Stimulated activated effector memory CD8-positive, alpha-beta T cell treated with anti-CD3 and anti-CD28 coated beads, Interleukin-12 subunit alpha, Interleukin-12 subunit beta, amount 100 ng/mL, for 72 hours (primary cell): ENCODE measurements at regions not wholly inside any gene's neighbourhood (a gene's known extent, or its start where the extent isn't known, plus 50 kb on each side); places are given as distances from the start of the nearest gene placed in this dataset.

Source experiments
- ATAC-seq: fragments of 150-1000 bp; cut with Tn5 transposase; 2 replicates; pipeline ENCODE4 v1.10.0; 2021
- DNase-seq, 2 donors: peaks; one replicate each; pipeline ENCODE4 v3.0.0; 2021 to 2022; ENCODE audit warnings: low spot score in 2 of 2
- H3K27ac Mint-ChIP-seq: one replicate; pipeline ENCODE4 v1.8.0; 2022; ENCODE audit warnings: mild to moderate bottlenecking, mixed read lengths
- H3K36me3 Mint-ChIP-seq: one replicate; pipeline ENCODE4 v1.8.0; 2022; ENCODE audit warnings: mild to moderate bottlenecking, mixed read lengths
- H3K4me1 Mint-ChIP-seq: one replicate; pipeline ENCODE4 v1.8.0; 2022; ENCODE audit warnings: mixed read lengths
- H3K4me3 Mint-ChIP-seq: one replicate; pipeline ENCODE4 v1.8.0; 2022; ENCODE audit warnings: mild to moderate bottlenecking, mixed read lengths
- H3K9me3 Mint-ChIP-seq: one replicate; pipeline ENCODE4 v1.8.0; 2022; ENCODE audit warnings: mixed read lengths

DNA sequence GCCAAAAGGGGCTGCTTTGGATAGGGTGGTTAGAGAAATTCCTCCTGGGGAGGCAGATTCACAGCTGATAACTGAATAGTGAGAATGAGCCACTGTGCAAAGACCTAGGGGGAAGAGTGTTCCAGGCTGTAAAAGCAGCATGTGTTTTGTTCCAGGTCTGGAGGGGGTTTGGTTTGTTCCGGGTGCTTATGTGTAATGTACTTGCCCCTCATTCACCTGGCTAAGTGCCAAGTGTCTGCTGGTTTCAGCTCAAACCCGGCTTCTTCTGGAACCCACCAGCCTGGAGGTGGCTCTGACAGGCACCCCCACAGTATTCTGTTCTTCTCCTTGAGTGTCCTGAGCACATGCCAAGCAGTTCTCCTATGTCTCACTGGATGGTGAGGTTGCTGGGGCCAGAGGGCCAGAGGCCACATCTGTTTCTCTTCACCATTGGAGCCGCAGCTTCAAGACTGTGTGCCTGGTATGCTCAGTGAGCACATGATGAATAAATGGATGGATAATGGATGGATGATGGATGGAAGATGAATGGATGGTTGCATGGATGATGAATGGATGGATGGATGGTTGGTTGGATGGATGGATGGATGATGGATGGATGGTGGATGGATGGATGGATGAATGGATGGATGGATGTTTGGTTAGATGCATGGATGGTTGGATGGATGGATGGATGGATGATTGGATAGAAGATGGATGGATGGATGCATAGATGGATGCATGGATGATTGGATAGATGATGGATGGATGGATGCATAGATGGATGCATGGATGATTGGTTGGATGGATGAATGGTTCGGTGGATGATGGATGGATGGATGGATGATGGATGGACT is 227.6 kb downstream of the BMP7 start:
- no peaks in the 10 kb centered on the region for H3K9me3 Mint-ChIP-seq
- no peaks in the 10 kb centered on the region for H3K36me3 Mint-ChIP-seq
- H3K4me1 Mint-ChIP-seq: no peaks in the 10 kb centered on the region
- H3K4me3 Mint-ChIP-seq: no peak overlapping the region
- no peak for ATAC-seq
- no peak for DNase-seq
- H3K27ac Mint-ChIP-seq: no peak overlapping the region

DNA sequence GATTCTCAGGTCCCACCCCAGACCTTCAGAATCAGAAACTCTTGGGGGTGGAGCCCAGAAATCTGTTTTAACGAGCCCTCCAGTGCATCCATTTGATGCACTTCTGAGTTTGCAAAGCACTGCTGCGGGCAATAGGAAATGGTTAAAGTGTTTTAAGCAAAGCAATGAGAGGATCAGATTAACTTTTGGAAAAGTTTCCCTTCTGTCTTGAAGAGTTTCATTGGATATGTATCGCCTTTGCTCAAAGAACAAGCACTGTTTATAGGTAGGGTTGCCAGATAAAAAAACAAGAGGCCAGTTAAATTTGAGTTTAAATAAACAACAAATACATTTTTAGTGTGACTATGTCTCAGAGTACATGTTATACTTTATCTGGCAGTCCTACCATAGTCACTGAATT is 226.0 kb downstream of the BMP7 start:
- DNase-seq (no peak), ATAC-seq (no peak)
- Mint-ChIP-seq H3K4me1 (no peaks in the 10 kb centered on the region), H3K36me3 (no peaks in the 10 kb centered on the region), H3K4me3 (no peak overlapping the region), H3K27ac (no peak overlapping the region), H3K9me3 (no peaks in the 10 kb centered on the region)

DNA sequence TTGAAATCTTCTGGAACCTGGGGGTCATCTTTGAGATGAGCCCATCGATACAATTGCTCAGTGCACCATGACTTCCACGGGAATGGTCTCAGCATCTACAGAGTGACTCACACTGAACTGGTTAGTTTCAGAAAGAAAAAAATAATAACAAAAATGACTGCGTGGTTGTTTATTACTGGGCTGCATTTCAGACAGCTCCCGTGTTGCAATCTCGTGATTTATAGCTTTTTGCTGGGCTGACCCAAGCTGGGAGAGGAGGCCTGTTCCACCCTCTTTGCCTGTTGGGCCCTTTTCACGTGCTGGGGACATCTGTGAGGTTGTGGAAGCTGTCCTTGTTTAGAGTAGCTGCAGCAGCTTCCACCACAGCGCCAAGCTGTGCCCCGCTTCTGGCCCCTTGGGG is 225.5 kb downstream of the BMP7 start:
- H3K36me3 Mint-ChIP-seq: no peaks in the 10 kb centered on the region
- no peaks in the 10 kb centered on the region for H3K9me3 Mint-ChIP-seq
- no peak overlapping the region for H3K4me3 Mint-ChIP-seq
- H3K27ac Mint-ChIP-seq: no peak overlapping the region
- no peaks in the 10 kb centered on the region for H3K4me1 Mint-ChIP-seq
- no peak for ATAC-seq
- no peak for DNase-seq

DNA sequence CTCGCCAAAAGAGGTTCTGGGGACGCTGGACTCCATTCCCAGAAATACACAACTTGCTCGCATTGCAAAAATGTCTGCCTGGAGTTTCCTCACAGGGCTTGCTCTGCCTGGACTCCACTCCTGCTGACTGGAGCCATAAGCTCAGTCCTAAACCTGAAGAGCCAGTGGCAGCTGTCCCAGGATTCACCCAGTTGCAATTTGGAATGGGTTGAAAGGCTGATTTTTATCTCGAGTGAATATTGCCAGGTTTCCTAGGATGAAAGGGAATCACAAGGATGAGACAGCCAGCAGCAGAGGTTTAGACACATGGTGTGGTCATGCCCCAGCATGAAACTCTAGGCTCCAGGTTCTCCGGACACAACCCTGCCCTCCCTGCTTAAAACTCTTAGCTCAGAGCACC is 223.3 kb downstream of the BMP7 start:
- Mint-ChIP-seq H3K36me3 (no peaks in the 10 kb centered on the region), H3K4me1 (no peaks in the 10 kb centered on the region), H3K27ac (no peak overlapping the region), H3K9me3 (no peaks in the 10 kb centered on the region), H3K4me3 (no peak overlapping the region)
- ATAC-seq (no peak), DNase-seq (no peak)

DNA sequence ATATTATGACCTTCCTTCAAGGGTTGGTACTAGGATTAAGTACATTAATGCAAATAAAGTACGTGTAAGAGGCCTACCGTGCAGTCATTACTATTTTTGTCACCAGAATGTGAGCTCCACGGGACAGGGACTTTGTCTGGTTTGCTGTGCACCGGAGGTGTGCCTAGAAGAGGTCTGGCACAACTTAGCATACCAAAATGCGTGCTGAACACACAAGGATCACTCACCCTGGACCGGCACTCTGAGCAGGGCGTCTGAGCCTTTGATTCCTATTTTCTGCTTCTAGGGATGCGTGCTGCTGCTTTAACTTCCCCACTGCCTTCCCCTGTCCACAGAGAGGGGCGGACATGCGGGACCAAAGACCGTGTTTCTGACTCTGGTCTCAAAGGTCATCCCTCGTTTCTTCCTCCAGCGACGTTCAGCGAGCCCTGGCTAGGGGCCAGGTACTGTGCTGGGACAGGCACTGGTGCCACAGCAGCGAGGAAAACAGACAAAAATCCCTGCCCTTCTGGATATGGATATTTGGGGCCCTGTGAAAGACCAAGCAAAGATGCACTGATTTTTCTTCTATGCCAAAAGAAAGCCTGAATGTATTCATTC is 222.7 kb downstream of the BMP7 start:
- ATAC-seq: no peak
- H3K4me1 Mint-ChIP-seq: no peaks in the 10 kb centered on the region
- H3K4me3 Mint-ChIP-seq: no peak overlapping the region
- DNase-seq: no peak
- H3K9me3 Mint-ChIP-seq: no peaks in the 10 kb centered on the region
- no peak overlapping the region for H3K27ac Mint-ChIP-seq
- no peaks in the 10 kb centered on the region for H3K36me3 Mint-ChIP-seq

DNA sequence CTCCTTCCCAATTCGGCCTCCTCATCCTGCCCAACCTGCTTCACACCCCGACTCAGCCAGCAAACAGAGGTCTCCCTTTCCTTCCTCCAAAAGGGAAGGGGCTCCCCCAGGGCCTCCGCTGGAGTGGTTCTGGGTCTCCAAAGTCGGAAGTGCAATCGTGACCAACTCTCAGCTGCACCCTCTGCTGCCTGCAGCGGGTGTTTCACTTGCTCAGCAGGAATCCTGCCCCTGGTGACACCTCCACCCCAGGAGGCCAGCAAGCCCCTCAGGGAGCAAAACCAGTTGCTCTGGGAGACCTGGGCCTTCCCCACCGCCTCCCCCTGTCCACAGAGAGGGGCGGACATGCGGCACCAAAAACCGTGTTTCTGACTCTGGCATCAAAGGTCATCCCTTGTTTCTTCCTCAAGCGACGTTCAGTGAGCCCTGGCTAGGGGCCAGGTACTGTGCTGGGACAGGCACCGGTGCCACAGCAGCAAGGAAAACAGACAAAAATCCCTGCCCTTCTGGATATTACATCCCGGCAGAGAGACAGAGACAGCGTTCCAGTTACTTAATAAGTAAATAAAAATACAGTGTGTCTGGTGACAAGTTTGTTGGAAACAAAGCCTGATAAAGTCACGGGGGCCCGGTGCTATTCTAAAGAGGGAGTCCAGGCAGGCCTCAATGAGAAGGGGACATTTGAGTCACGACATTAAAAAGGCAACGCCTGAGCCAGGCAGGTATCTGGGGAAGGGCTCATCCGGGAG is 219.0 kb downstream of the BMP7 start:
- ATAC-seq (no peak), DNase-seq (no peak)
- H3K27ac Mint-ChIP-seq: no peak overlapping the region
- H3K36me3 Mint-ChIP-seq: no peaks in the 10 kb centered on the region
- no peaks in the 10 kb centered on the region for H3K9me3 Mint-ChIP-seq
- no peaks in the 10 kb centered on the region for H3K4me1 Mint-ChIP-seq
- H3K4me3 Mint-ChIP-seq: no peak overlapping the region

DNA sequence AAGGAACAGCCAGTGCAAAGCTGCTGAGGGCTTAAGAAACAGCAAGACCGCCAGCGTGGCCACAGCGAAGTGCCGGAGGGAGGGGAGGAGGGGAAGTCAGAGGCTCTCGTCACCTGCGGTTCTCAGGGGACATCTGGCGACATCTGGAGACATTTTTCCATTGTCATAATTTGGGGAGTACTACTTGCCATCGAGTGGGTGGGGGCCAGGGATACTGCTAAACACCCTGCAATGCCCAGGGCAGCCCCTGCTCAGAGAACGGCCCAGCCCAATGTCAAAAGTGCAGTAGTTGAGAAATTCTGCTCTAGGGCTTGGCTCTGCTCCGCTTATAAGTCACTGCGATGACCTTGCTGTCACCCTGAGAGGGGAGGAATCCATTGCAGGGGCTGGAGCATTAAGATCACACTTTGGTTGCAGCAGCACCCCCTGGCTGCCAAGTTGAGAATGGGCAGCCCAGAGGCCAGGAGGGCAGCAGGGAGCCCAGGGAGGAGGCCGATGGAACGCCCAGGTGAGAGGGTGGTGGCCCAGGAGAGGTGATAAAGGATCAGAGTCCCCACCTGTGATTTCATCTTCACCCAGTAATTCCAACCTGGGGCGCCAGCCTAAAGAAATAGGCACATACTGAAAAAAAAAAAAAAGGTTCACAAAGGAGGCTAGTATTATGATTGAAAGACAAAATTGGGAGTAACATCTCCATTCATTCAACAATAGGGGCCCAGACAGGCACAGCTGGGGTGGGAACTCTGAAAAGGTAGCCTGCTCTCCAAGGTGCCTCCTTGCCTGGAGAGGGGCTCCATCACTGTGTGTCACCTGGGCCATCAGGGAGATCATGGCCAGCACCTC is 218.2 kb downstream of the BMP7 start:
- H3K4me3 Mint-ChIP-seq: no peak overlapping the region
- H3K4me1 Mint-ChIP-seq: no peaks in the 10 kb centered on the region
- peaks cover 3% of the 10 kb centered on the region for H3K9me3 Mint-ChIP-seq
- ATAC-seq (no peak), DNase-seq (no peak)
- no peak overlapping the region for H3K27ac Mint-ChIP-seq
- H3K36me3 Mint-ChIP-seq: no peaks in the 10 kb centered on the region

DNA sequence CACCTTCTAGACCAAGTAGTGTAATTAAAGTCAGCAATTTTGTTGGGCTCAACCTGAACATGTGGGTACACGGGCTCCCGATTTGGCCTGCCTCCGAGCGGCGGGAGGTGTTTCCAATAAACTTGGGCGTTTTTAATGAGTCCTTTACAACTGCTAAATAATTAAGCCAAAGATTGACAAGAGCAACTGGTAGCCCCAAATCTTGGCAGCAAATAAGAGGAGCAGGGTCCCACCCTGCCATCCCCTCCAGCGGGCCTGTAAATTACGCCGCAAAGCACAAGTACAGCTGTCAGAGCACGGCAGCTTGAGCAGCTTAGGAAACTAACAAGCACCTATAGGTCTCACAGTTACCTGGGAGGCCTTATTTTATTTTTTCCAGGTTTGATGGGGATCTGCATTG is 217.1 kb downstream of the BMP7 start:
- H3K9me3 Mint-ChIP-seq: peaks cover 3% of the 10 kb centered on the region
- DNase-seq (no peak), ATAC-seq (no peak)
- H3K4me1 Mint-ChIP-seq: no peaks in the 10 kb centered on the region
- no peaks in the 10 kb centered on the region for H3K36me3 Mint-ChIP-seq
- no peak overlapping the region for H3K27ac Mint-ChIP-seq
- no peak overlapping the region for H3K4me3 Mint-ChIP-seq

DNA sequence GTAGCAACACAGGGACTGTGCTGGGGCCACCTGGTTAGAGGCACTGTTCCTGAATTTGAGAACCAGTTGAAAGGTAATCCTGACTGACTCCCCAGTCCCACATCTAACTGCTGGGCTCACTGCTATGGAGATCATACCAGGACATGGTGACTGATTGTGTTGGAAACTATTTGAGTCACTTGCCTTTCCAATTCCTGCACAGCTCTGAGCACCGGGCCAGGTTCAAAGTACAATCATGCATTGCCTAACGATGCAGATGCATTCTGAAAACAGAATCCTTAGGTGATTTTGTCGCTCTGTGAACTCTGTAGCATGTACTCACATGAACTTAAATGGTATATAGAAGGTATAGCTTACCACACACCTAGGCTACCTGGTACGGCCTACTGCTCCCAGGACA is 215.3 kb downstream of the BMP7 start:
- no peaks in the 10 kb centered on the region for H3K4me1 Mint-ChIP-seq
- DNase-seq (no peak), ATAC-seq (no peak)
- H3K27ac Mint-ChIP-seq: no peak overlapping the region
- H3K36me3 Mint-ChIP-seq: no peaks in the 10 kb centered on the region
- peaks cover 3% of the 10 kb centered on the region for H3K9me3 Mint-ChIP-seq
- H3K4me3 Mint-ChIP-seq: no peak overlapping the region

DNA sequence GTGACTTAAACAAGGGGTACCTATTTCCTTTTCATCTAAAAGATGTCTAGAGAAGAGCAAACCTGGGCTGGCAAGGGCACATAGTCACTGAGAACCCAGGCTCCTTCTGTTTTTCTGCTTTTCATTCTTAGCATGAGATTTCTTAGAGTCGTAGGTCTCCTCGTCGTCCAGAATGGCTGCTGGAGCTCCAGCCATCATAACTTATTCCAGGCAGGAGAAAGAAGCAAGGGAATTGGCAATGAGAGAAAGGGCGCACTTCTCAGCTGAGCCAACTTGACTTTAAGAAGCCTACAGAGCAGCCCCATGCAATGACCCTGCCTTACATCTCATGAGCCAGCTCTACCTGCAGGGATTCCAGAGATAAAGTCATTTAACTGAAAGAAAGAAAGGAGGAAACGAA is 213.4 kb downstream of the BMP7 start:
- Mint-ChIP-seq H3K4me3 (no peak overlapping the region), H3K4me1 (no peaks in the 10 kb centered on the region), H3K9me3 (peaks cover 3% of the 10 kb centered on the region), H3K36me3 (no peaks in the 10 kb centered on the region), H3K27ac (peak overlapping the region; percentile 20)
- DNase-seq (no peak), ATAC-seq (no peak)

DNA sequence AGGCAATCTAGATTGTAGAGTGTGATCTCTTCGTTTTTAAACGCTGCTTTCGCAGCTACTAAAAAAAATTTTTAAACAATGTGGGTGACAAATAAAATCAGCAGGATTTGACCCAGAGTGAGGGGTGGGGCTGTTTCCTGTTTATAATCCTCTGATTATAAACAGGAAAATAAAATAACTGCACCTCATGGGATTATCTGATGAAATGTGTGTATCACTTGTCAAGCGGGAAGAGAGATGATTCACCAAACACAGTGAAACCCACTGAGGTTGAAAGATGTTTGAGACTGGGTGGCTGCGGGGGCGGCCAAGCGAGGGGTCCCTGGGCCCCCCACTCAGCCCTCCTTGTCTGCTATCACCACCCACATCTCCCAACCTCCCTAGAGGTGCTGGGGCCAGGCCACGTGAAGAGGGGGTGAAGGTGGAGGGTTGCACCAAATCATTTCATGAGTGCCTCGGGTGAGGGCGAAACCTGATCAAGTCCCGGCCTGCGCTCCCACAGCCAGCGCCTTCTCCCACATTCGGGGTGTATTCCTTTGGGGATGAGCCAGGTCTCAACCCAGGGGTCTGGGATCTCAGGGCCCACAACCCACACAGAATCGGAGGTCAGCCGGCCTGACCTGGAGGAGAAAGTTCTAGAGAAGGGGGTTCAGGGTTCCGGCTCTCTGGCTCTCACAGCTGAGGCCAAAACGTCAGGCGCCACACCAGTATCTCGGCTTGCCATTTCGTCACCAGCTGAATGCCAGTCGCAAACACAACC is 212.5 kb downstream of the BMP7 start:
- Mint-ChIP-seq H3K9me3 (peaks cover 3% of the 10 kb centered on the region), H3K36me3 (no peaks in the 10 kb centered on the region), H3K4me3 (no peak overlapping the region), H3K4me1 (no peaks in the 10 kb centered on the region), H3K27ac (no peak overlapping the region)
- no peak for ATAC-seq
- no peak for DNase-seq

DNA sequence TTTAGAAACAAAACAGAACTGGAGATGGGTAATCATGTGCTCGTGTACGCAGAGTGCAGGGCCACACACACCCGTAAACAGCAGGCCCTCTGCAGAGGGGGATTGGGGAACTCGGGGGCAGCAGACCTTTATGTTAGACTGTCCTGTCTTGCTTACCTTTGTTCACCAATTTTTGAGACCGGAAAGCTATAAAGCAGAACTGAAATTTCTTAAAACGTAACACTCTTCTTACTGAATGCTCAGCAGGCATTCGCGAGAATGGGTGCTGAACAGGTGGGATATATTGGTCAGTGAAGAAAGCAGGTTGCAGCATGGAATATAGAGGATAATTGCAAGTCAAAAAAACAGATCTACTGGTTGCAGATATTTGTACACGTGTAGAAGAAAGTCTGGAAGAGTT is 211.1 kb downstream of the BMP7 start:
- Mint-ChIP-seq H3K27ac (no peak overlapping the region), H3K36me3 (no peaks in the 10 kb centered on the region), H3K4me3 (no peak overlapping the region), H3K9me3 (peaks cover 3% of the 10 kb centered on the region), H3K4me1 (no peaks in the 10 kb centered on the region)
- ATAC-seq: no peak
- no peak for DNase-seq

DNA sequence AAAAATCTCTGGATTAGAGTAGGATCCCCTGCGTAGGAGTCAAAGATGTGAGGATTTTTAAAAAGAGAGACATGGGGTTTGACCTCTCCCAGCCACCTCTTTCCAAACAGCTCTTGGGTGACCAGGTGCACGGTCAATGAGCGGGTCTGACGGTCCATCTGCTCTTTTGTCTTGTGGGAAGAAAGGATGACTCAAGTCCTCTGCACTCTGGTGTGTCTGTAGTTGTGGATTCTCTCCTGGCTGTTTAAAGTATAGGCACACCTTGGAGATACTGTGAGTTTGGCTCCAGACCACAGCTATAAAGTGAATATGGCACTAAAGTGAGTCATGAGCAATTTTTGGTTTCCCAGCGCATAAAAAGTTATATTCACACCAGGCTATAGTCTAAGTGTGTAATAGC is 209.8 kb downstream of the BMP7 start:
- no peak overlapping the region for H3K4me3 Mint-ChIP-seq
- DNase-seq: no peak
- no peaks in the 10 kb centered on the region for H3K36me3 Mint-ChIP-seq
- no peak for ATAC-seq
- no peak overlapping the region for H3K27ac Mint-ChIP-seq
- peaks cover 3% of the 10 kb centered on the region for H3K9me3 Mint-ChIP-seq
- no peaks in the 10 kb centered on the region for H3K4me1 Mint-ChIP-seq

DNA sequence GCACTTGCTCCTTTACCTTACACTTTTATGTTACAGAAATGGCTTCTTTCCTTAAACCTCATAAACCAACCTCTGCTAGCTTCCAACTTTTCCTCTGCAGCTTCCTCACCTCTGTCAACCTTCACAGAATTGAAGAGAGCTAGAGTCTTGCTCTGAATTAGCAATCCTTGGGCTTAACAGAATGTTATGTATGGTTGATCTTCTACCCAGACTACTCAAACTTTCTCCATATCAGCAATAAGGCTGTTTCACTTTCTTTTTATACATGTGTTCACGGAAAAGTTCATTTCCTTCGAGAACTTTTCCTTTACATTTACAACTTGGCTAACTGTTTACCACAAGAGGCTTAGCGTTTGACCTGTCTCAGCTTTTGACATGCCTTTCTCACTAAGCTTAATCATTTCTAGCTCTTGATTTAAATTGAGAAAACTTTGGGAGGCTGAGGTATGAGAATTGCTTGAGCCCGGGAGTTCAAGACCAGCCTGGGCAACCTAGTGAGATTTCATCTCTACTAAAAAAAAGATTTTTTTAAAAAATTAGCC is 207.3 kb downstream of the BMP7 start:
- Mint-ChIP-seq H3K4me1 (no peaks in the 10 kb centered on the region), H3K36me3 (no peaks in the 10 kb centered on the region), H3K9me3 (no peaks in the 10 kb centered on the region), H3K27ac (no peak overlapping the region), H3K4me3 (no peak overlapping the region)
- DNase-seq (no peak), ATAC-seq (peak; percentile 40)
